Stimulated activated CD4-positive, alpha-beta T cell treated with anti-CD3 and anti-CD28 coated beads, Interleukin-15, amount 100 ng/mL, for 48 hours (primary cell): ENCODE measurements at regions not wholly inside any gene's neighbourhood (a gene's known extent, or its start where the extent isn't known, plus 50 kb on each side); places are given as distances from the start of the nearest gene placed in this dataset.
"Not testable (repeated sequence)": the region's sequence is repeated elsewhere in the genome, so short reads cannot be mapped to it uniquely, and the experiment has no call there.

ENCODE experiments used
- DNase-seq, 2 donors: peaks; one replicate each; pipeline ENCODE4 v3.0.0-alpha.2; 2020; ENCODE audit warnings: low read depth in 2 of 2

GRCh38 chr13:44887515-44887914, 101.8 kb downstream of the NUFIP1 start:
- DNase-seq, result no peak

DNA sequence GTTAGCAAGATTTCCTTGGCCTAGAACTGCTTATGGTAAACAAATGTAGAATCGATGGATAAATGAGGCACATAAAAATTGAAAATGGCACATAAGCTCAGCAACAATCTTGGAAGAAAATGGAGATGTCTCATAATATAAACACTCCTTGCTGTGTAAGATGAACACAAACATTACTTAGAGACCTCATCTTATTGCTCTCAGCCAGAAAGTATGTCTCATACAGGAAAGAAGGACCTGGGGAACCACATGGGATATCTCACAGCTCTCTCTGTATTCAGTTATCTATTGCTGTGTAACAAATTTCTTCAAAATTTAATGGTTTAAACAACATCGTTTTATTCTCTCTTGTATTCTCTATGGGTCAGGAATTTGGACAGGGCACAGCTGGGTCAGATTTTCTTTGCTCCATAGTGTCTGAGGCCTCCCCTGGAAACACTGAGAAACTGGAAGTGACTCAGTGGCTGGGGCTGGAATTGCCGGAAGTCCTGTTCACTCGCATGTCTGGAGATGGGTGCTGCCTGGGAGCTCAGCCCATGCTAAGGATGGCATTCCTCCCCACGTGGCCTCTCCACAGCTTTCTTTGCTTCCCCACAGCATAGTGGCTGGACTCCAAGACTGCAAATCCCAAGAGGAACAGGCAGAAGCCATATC, 105.1 kb downstream of the NUFIP1 start:
- no peak for DNase-seq

DNA sequence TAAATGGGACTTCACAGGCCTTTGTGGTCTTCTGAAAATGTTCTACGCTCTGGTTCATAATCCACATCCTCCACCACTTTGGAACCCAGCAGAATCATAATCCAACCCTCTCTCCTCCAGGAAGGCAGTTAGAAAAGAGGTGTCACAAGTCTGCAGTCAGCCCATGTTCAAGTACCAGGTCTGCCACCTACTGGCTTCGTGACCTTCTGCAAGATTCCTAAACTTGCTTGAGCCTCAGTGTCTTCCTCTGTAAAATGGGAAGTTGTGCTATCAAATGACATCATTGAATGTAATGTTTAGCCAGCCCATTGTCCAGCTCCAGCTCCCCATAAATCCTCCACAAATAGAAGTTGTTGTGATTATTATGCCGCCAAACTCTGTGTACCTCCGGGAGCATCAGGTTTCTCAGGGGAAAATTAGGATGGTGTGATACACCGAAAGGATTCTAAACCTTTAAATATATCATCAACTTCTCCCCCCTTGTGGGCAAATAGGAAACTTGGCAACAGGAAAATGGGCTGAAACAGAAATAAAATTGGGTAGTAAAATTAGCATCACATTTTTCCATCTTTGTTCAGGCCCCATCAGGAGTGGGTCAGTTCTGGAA, 109.7 kb downstream of the NUFIP1 start:
- DNase-seq, result no peak

GRCh38 chr13:44876782-44877324, 112.4 kb downstream of the NUFIP1 start:
- no peak for DNase-seq

GRCh38 chr13:44874886-44875630, 114.2 kb downstream of the NUFIP1 start:
- DNase-seq, result no peak

GRCh38 chr13:44874176-44874575, 115.1 kb downstream of the NUFIP1 start:
- no peak for DNase-seq

- DNase-seq, result no peak
Observed at GRCh38 chr13:44873461-44873860, 115.8 kb downstream of the NUFIP1 start.

DNA sequence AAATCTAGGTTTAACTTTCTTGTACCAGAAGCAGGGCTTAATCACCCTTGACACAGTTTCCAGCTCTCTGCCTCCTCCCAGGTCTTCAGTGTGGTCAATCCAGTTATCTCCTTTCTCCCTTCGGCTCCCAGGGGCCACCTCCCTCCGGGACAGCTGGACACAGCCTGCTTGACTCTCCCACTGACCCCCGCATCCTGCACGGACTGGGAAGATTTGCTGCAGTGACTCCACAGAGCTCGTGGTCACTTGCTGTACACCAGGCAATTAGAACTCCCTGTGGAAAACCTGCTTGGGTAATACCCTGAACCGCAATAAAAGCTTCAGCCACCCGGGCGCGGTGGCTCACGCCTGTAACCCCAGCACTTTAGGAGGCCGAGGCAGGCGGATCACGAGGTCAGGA, 116.5 kb downstream of the NUFIP1 start:
- DNase-seq, result no peak

GRCh38 chr13:44870456-44870929, 118.8 kb downstream of the NUFIP1 start:
- DNase-seq, result no peak

- no peak for DNase-seq
Observed at GRCh38 chr13:44869167-44869566, 120.1 kb downstream of the NUFIP1 start.

DNA sequence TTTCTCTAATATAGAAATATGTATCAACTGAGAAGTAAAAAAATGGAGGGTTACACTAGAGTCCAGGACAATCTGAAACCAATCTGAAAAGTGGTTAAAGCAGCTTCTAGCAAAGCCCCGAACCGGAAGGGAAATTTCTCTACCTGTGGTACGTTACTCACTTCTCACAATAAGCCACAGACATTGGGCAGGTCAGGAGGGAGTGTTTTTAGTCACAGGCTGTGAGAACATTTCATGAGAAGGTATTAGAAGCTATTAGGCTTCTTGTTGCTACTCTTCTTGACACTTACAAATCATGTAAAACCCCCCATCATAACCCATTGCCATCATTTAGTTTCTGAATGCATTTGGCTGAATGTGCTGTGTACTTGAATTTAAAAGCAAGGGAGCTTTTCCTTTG, 120.9 kb downstream of the NUFIP1 start:
- no peak for DNase-seq

GRCh38 chr13:44867825-44868224, 121.4 kb downstream of the NUFIP1 start:
- DNase-seq, result no peak

- DNase-seq, result no peak
Observed at GRCh38 chr13:44866411-44866911, 122.8 kb downstream of the NUFIP1 start.

DNA sequence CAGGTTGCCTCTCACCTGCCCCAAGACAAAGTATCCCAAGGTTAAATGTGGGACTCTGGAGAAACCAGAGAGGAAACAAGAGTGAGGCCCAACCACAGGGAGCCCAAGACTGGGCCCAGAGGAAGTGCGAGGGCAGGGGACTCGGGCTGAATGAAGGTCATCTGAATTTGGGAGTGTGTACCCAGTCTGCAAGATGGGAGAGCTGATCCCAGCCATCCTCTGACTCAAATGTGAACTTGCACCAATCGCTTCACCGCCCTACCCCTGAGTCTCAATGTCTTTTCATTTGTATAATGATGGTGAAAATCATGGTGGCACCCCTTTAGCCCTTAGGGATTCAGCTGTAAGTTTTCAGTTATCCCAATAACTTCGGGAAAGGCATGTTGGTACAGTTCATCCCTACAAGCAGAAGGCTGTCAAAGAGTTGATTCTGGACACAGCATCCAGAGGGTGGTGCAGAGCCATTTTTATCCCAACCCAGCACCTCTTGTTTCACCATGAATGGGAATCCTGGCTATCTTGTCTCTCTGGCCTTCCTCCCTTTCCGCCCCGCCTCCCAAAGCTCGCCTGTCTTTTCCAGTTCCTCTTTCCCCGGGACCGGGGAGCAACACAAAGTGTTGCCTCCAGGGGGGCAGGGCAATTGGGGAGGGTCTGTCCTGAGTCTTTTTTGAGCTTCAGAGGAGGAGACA, 123.4 kb downstream of the NUFIP1 start:
- DNase-seq, result no peak

DNA sequence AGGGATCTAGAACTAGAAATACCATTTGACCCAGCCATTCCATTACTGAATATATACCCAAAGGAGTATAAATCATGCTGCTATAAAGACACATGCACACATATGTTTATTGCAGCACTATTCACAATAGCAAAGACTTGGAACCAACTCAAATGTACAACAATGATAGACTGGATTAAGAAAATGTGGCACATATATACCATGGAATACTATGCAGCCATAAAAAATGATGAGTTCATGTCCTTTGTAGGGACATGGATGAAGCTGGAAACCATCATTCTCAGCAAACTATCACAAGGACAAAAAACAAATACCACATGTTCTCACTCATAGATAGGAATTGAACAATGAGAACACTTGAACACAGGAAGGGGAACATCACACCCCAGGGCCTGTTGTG, 125.6 kb downstream of the NUFIP1 start:
- DNase-seq, result not testable (repeated sequence)

- no peak for DNase-seq
Observed at GRCh38 chr13:44860454-44860853, 128.8 kb downstream of the NUFIP1 start.

- no peak for DNase-seq
Observed at GRCh38 chr13:44857736-44858135, 131.5 kb downstream of the NUFIP1 start.

GRCh38 chr13:44857061-44857460, 132.2 kb downstream of the NUFIP1 start:
- DNase-seq, result no peak

DNA sequence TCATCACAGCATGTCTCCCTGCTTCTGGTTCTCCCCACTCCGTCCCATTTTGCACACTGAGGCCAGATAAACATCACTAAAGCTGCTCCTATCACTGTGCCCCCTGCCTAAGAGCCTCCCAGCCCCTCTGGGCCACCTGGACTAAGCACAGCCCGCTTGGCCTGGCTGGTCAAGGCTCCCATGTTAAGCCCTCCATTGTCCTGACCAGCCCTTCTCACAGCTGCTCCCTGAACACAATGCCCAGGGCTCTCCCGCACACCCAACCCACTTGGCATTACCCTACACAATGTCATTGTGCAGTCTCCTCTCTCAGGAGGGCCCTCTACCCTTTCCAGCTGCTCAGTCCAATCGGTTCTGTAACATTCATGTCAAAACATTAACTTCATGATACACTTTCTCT, 133.4 kb downstream of the NUFIP1 start:
- DNase-seq, result no peak

GRCh38 chr13:44854313-44855060, 134.8 kb downstream of the NUFIP1 start:
- no peak for DNase-seq

DNA sequence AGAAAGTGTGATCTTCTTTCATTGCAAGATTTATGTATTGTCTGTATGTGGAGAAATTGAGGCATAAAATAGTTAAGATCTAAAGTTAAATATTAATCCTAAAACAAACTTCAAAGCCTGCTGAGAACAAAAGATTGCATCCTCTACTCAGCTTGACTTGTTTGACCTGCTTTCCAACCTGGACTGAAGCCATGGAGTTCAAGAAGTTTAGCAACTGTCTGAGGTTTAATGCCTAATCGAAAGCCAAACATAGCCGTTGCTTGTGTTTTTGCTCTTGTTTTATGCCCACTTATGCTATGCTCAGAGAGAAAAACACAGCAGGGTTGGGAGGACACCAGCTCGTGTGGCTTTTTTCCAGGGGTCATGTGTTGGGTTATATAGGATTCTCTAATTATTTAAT, 135.6 kb downstream of the NUFIP1 start:
- no peak for DNase-seq
